GM23248 (cell line): ENCODE measurements at regions not wholly inside any gene's neighbourhood (a gene's known extent, or its start where the extent isn't known, plus 50 kb on each side); places are given as distances from the start of the nearest gene placed in this dataset.

ENCODE experiments used
- DNase-seq: peaks from one replicate; pipeline ENCODE4 v3.0.0-alpha.2; 2015
- H2AFZ ChIP-seq: fragments of 200-600 bp; sonication (generic); 2 replicates; pipeline ENCODE4 v1.6.1; 2016; ENCODE audit warnings: antibody characterized with exemption
- H3F3A ChIP-seq: fragments of 200-600 bp; sonication (generic); 2 replicates; pipeline ENCODE4 v1.6.1; 2016; ENCODE audit warnings: mild to moderate bottlenecking, antibody characterized with exemption, mixed run types; ENCODE audit not compliant: insufficient read depth
- H3K27ac ChIP-seq: fragments of 200-600 bp; sonication (generic); 2 replicates; pipeline ENCODE4 v1.5.1; 2016; ENCODE audit warnings: mild to moderate bottlenecking
- H3K27me3 ChIP-seq: fragments of 200-600 bp; sonication (generic); replicated peaks from 2 replicates; pipeline ENCODE4 v1.6.1; 2016; ENCODE audit warnings: mild to moderate bottlenecking; ENCODE audit not compliant: insufficient read depth
- H3K36me3 ChIP-seq: fragments of 200-600 bp; sonication (generic); 2 replicates; pipeline ENCODE4 v1.6.1; 2016; ENCODE audit warnings: low read depth, mild to moderate bottlenecking
- H3K4me1 ChIP-seq: fragments of 200-600 bp; sonication (generic); 2 replicates; pipeline ENCODE4 v1.6.1; 2016; ENCODE audit warnings: mild to moderate bottlenecking; ENCODE audit not compliant: insufficient read depth
- H3K4me2 ChIP-seq: fragments of 200-600 bp; sonication (generic); one replicate; pipeline ENCODE4 v1.6.1; 2016; ENCODE audit warnings: mild to moderate bottlenecking; ENCODE audit not compliant: unreplicated experiment
- H3K4me3 ChIP-seq: fragments of 200-600 bp; sonication (generic); 2 replicates; pipeline ENCODE4 v1.5.1; 2016; ENCODE audit warnings: mild to moderate bottlenecking
- H3K79me2 ChIP-seq: fragments of 200-600 bp; sonication (generic); 2 replicates; pipeline ENCODE4 v1.6.1; 2016; ENCODE audit warnings: mild to moderate bottlenecking; ENCODE audit not compliant: insufficient read depth
- H3K9ac ChIP-seq: fragments of 200-600 bp; sonication (generic); 2 replicates; pipeline ENCODE4 v1.6.1; 2016; ENCODE audit warnings: mild to moderate bottlenecking
- H3K9me2 ChIP-seq: fragments of 200-600 bp; sonication (generic); 2 replicates; pipeline ENCODE4 v1.6.1; 2016; ENCODE audit warnings: mixed run types, mild to moderate bottlenecking, moderate library complexity; ENCODE audit not compliant: insufficient read depth
- H3K9me3 ChIP-seq: fragments of 200-600 bp; sonication (generic); one replicate; pipeline ENCODE4 v1.6.1; 2017; ENCODE audit warnings: low read depth
- H4K20me1 ChIP-seq: fragments of 200-600 bp; sonication (generic); 2 replicates; pipeline ENCODE4 v1.6.0; 2016; ENCODE audit not compliant: insufficient read depth
- EZH2 ChIP-seq: fragments of 200-600 bp; sonication (generic); IDR thresholded peaks from 2 replicates; pipeline ENCODE4 v1.6.1; 2018; ENCODE audit warnings: antibody characterized with exemption, mild to moderate bottlenecking; ENCODE audit not compliant: insufficient read depth, poor library complexity, severe bottlenecking
- EZH2phosphoT487 ChIP-seq: fragments of 200-600 bp; sonication (generic); IDR thresholded peaks from 2 replicates; pipeline ENCODE4 v1.6.1; 2018; ENCODE audit warnings: antibody characterized with exemption, moderate library complexity, mild to moderate bottlenecking, low read depth; ENCODE audit not compliant: insufficient read depth
- WGBS, 2 experiments: methylation state at CpG; one replicate each; pipeline ENCODE4 v1.1.6; 2015 to 2017; ENCODE audit warnings: low lambda C conversion rate in 2 of 2, low coverage in 1 of 2; ENCODE audit errors: missing lambda C conversion rate in 2 of 2; 5-methylcytosine and 5-hydroxymethylcytosine counted together
- in situ Hi-C: fragments of 300-500 bp; cut with MboI; formaldehyde crosslinking; loops from 2 replicates; pipeline ENCODE4 v1.15.0; 2020

GRCh38 chr13:99055281-99055680 lies 77.4 kb upstream of the DOCK9 start:
- H3K4me2 ChIP-seq, result no peak overlapping the region
- H3F3A ChIP-seq, result no peaks in the 10 kb centered on the region
- H3K79me2 ChIP-seq, result no peaks in the 10 kb centered on the region
- no peak overlapping the region for H3K4me3 ChIP-seq
- no peaks in the 10 kb centered on the region for H3K9me2 ChIP-seq
- H3K9ac ChIP-seq, result no peak overlapping the region
- WGBS, 2 experiments, result 91 to 93% methylated on average over 10 of the region's 10 CpGs
- TF ChIP-seq EZH2 (no peak), EZH2phosphoT487 (no peak)
- peaks cover 21% of the 10 kb centered on the region for H3K4me1 ChIP-seq
- H4K20me1 ChIP-seq, result no peaks in the 10 kb centered on the region
- H3K27ac ChIP-seq, result no peak overlapping the region
- no peaks in the 10 kb centered on the region for H3K27me3 ChIP-seq
- in situ Hi-C loops, result no loop called here
- H2AFZ ChIP-seq, result no peak overlapping the region
- DNase-seq, result no peak
- H3K9me3 ChIP-seq, result no peaks in the 10 kb centered on the region
- no peaks in the 10 kb centered on the region for H3K36me3 ChIP-seq

GRCh38 chr13:99055735-99056134 lies 77.9 kb upstream of the DOCK9 start:
- no peaks in the 10 kb centered on the region for H3K79me2 ChIP-seq
- H3K4me2 ChIP-seq, result no peak overlapping the region
- in situ Hi-C loops, result no loop called here
- H3K9me3 ChIP-seq, result no peaks in the 10 kb centered on the region
- no peak overlapping the region for H2AFZ ChIP-seq
- no peak overlapping the region for H3K9ac ChIP-seq
- H3F3A ChIP-seq, result no peaks in the 10 kb centered on the region
- no peaks in the 10 kb centered on the region for H3K36me3 ChIP-seq
- no peak for TF ChIP-seq EZH2phosphoT487
- no peaks in the 10 kb centered on the region for H3K9me2 ChIP-seq
- WGBS, 2 experiments, result 97 to 100% methylated on average over 1 of the region's 1 CpG
- DNase-seq, result no peak
- H3K27ac ChIP-seq, result no peak overlapping the region
- peaks cover 21% of the 10 kb centered on the region for H3K4me1 ChIP-seq
- no peaks in the 10 kb centered on the region for H4K20me1 ChIP-seq
- H3K27me3 ChIP-seq, result no peaks in the 10 kb centered on the region
- H3K4me3 ChIP-seq, result no peak overlapping the region

- H3K9me2 ChIP-seq, result no peaks in the 10 kb centered on the region
- no peak overlapping the region for H3K4me3 ChIP-seq
- H2AFZ ChIP-seq, result no peak overlapping the region
- H3K27me3 ChIP-seq, result no peaks in the 10 kb centered on the region
- H3K4me2 ChIP-seq, result no peak overlapping the region
- peaks cover 21% of the 10 kb centered on the region for H3K4me1 ChIP-seq
- no peaks in the 10 kb centered on the region for H4K20me1 ChIP-seq
- WGBS, 2 experiments, result 91 to 92% methylated on average over 7 of the region's 7 CpGs
- peak; percentile 60 for DNase-seq
- TF ChIP-seq EZH2 (no peak), EZH2phosphoT487 (no peak)
- no peak overlapping the region for H3K9ac ChIP-seq
- 0 out of 2 replicates have a peak overlapping the region, but pooled peaks have one; percentile 29 for H3K27ac ChIP-seq
- in situ Hi-C loops, result no loop called here
- no peaks in the 10 kb centered on the region for H3K9me3 ChIP-seq
- no peaks in the 10 kb centered on the region for H3F3A ChIP-seq
- H3K36me3 ChIP-seq, result no peaks in the 10 kb centered on the region
- no peaks in the 10 kb centered on the region for H3K79me2 ChIP-seq
Measured at GRCh38 chr13:99056381-99057014, 78.6 kb upstream of the DOCK9 start.

- Histone ChIP-seq H3F3A (peaks cover 5% of the 10 kb centered on the region; the same call in 1 of the 2 replicates), H2AFZ (no peak overlapping the region), H3K9me3 (no peaks in the 10 kb centered on the region), H3K9ac (no peak overlapping the region), H3K27me3 (no peaks in the 10 kb centered on the region), H3K4me3 (no peak overlapping the region), H3K36me3 (no peaks in the 10 kb centered on the region), H4K20me1 (no peaks in the 10 kb centered on the region), H3K4me2 (no peak overlapping the region), H3K4me1 (peaks cover 27% of the 10 kb centered on the region), H3K27ac (peak overlapping the region; percentile 29; the same call in 1 of the 2 replicates), H3K79me2 (no peaks in the 10 kb centered on the region), H3K9me2 (no peaks in the 10 kb centered on the region)
- WGBS, 2 experiments, result 42 to 45% methylated on average over 4 of the region's 4 CpGs
- TF ChIP-seq EZH2phosphoT487 (no peak), EZH2 (no peak)
- DNase-seq, result peak; percentile 84
- in situ Hi-C loops, result no loop called here
Measured at GRCh38 chr13:99057310-99057975, 79.6 kb upstream of the DOCK9 start.
